ENCODE measurements at regions not wholly inside any gene's neighbourhood (a gene's known extent, or its start where the extent isn't known, plus 50 kb on each side); places are given as distances from the start of the nearest gene placed in this dataset.

DNA sequence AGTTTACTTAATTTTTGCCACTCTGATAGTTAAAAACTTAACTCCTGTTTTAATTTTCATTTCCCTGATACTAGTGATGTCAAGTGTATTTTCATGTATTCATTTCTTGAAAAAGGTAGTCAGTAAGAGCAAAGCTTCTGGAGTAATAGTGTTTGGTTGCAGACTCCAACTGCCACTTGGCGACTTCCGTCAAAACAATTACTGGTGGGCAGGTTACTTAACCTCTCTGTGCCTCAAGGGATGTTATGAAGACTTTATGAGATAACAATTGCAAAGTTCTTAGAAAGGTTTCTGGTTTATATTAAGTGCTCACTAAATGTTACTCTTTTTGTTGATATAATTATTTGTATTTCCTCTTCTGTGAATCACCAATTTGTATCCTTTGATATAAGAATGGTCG is 129.7 kb downstream of the NFKBIZ start:
- no TSS peak for BruUV-seq (replicated peaks)
- in situ Hi-C loops (cut with HindIII; ENCODE audit: extremely low pct_ligation_motif_present, low pct_unique_long_range_greater_than_20kb): no loop called here
- no peak for TF ChIP-seq PRDM4 (CRISPR knock-in tag; IDR thresholded peaks at IDR 0.05; ENCODE audit: borderline replicate concordance)
- no peak for TF ChIP-seq SSRP1 (CRISPR knock-in tag; IDR thresholded peaks at IDR 0.05)
- TF ChIP-seq TFE3 (CRISPR knock-in tag; IDR thresholded peaks at IDR 0.05): no peak
- TF ChIP-seq, protein P1, sequence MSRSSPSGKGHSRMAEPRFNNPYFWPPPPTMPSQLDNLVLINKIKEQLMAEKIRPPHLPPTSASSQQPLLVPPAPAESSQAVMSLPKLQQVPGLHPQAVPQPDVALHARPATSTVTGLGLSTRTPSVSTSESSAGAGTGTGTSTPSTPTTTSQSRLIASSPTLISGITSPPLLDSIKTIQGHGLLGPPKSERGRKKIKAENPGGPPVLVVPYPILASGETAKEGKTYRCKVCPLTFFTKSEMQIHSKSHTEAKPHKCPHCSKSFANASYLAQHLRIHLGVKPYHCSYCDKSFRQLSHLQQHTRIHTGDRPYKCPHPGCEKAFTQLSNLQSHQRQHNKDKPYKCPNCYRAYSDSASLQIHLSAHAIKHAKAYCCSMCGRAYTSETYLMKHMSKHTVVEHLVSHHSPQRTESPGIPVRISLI (CRISPR knock-in tag; IDR thresholded peaks at IDR 0.05; ENCODE audit: borderline replicate concordance): no peak
- TF ChIP-seq, protein P2, sequence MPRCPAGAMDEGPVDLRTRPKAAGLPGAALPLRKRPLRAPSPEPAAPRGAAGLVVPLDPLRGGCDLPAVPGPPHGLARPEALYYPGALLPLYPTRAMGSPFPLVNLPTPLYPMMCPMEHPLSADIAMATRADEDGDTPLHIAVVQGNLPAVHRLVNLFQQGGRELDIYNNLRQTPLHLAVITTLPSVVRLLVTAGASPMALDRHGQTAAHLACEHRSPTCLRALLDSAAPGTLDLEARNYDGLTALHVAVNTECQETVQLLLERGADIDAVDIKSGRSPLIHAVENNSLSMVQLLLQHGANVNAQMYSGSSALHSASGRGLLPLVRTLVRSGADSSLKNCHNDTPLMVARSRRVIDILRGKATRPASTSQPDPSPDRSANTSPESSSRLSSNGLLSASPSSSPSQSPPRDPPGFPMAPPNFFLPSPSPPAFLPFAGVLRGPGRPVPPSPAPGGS (CRISPR knock-in tag; IDR thresholded peaks at IDR 0.05): no peak
- TF ChIP-seq GLMP (CRISPR knock-in tag; IDR thresholded peaks at IDR 0.05; ENCODE audit: borderline replicate concordance): no peak
- TF ChIP-seq KDM5A (IDR thresholded peaks at IDR 0.05; ENCODE audit: borderline replicate concordance, low read length): no peak
- TF ChIP-seq KLF11 (CRISPR knock-in tag; IDR thresholded peaks at IDR 0.05): no peak
- TF ChIP-seq ZNF138 (CRISPR knock-in tag; IDR thresholded peaks at IDR 0.05; ENCODE audit: low read depth): no peak
- TF ChIP-seq PAWR (CRISPR knock-in tag; IDR thresholded peaks at IDR 0.05; ENCODE audit: borderline replicate concordance): no peak
- TF ChIP-seq ZNF550 (CRISPR knock-in tag; IDR thresholded peaks at IDR 0.05; ENCODE audit: borderline replicate concordance): no peak
- TF ChIP-seq, protein P3, sequence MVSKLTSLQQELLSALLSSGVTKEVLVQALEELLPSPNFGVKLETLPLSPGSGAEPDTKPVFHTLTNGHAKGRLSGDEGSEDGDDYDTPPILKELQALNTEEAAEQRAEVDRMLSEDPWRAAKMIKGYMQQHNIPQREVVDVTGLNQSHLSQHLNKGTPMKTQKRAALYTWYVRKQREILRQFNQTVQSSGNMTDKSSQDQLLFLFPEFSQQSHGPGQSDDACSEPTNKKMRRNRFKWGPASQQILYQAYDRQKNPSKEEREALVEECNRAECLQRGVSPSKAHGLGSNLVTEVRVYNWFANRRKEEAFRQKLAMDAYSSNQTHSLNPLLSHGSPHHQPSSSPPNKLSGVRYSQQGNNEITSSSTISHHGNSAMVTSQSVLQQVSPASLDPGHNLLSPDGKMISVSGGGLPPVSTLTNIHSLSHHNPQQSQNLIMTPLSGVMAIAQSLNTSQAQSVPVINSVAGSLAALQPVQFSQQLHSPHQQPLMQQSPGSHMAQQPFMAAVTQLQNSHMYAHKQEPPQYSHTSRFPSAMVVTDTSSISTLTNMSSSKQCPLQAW (CRISPR knock-in tag; IDR thresholded peaks at IDR 0.05): no peak
- TF ChIP-seq CHCHD3 (CRISPR knock-in tag; IDR thresholded peaks at IDR 0.05): no peak

More for the DNA sequence above, 129.7 kb downstream of the NFKBIZ start:
- H2AFZ ChIP-seq (ENCODE audit: low read length): no peak overlapping the region
- ChIA-PET POLR2A (no interaction called here), CTCF (ENCODE audit: low intra/inter-chr PET ratio, low total read pairs) (no interaction called here)
- H3K9me3 ChIP-seq (ENCODE audit: low read length): no peaks in the 10 kb centered on the region
- H3K27ac ChIP-seq (ENCODE audit: extremely low read length, insufficient read depth, low read length): no peak overlapping the region
- 47% methylated on average over 3 of the region's 3 CpGs for WGBS (ENCODE audit: low lambda C conversion rate)
- no peak overlapping the region for H3K9ac ChIP-seq (ENCODE audit: insufficient read depth, low read depth, low read length)
- ATAC-seq (no peak), DNase-seq (ENCODE audit: low spot score) (no peak), FAIRE-seq (no peak)
- H3K4me1 ChIP-seq (ENCODE audit: insufficient read depth, low read length): no peaks in the 10 kb centered on the region
- no peaks in the 10 kb centered on the region for H3K36me3 ChIP-seq (replicated peaks in 1 of 2; ENCODE audit: control insufficient read depth in 1 of 2, insufficient read depth in 2 of 2, low read length in 2 of 2)
- intact Hi-C loops (cut with micrococcal nuclease; ENCODE audit: unreplicated experiment): no loop called here
- no peaks in the 10 kb centered on the region for H3K79me2 ChIP-seq (ENCODE audit: insufficient read depth, low read length)
- H3K27me3 ChIP-seq (ENCODE audit: control insufficient read depth in 1 of 2, insufficient read depth in 2 of 2, low read length in 2 of 2): no peaks in the 10 kb centered on the region
- H3K4me3 ChIP-seq (replicated peaks in 1 of 3; ENCODE audit: insufficient read depth in 1 of 3, low read depth in 2 of 3, low read length in 3 of 3): no peak overlapping the region
- no peak overlapping the region for H3K4me2 ChIP-seq (ENCODE audit: low read depth, low read length)
- H4K20me1 ChIP-seq (ENCODE audit: insufficient read depth, low read length): no peaks in the 10 kb centered on the region
